ENCODE measurements at regions not wholly inside any gene's neighbourhood (a gene's known extent, or its start where the extent isn't known, plus 50 kb on each side); places are given as distances from the start of the nearest gene placed in this dataset.

DNA sequence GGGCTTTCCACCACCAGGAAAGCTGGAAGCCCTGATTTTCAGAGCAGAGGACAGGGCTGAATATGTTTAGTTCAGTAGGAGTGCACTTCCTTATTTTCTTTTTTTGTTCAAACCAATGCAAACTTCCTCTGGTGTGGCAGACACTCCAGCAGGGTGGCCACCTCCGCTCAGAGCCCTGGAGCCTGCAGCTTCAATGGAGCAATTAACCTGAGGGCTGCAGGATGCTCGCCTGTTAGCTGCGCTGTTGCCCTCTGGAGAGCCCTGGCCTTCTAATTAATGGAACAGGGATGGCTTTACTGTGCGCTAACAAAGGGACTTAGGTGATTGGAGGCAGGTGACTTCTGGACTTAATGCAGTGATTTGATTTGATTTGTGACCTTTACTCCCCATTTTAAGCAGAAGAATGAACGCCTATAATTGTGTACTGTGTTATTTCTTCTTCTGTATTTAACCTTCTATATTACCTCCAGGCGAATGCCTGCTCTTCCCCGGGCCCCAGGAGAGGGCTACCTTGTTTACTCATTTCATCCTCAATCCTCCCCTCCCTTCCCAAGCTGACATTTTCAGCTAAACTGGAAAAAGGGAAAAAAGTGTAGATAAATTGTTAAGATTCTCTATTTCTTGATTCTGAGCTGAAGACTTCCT is 123.0 kb upstream of the CTBP2 start:
- no peak for DNase-seq (ENCODE audit: low read depth)

DNA sequence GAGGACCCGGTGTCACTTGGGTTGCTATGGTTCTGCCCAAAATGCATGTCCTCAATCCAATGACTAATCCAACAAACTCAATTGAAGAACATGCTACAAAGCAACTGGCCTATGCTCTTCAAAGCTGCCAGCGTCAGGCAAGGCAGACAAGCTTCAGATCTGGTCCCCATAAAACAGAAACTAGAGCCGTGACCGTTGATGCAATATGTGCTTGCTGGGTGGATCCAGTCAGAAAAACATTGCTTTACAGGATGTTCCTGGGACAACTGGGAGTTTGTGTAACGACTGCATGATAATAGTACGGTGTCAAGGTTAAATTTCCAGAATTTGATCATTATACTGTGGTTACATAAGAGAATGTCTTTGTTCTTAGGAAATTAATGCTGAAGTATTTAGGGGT is 120.7 kb upstream of the CTBP2 start:
- no peak overlapping the region for H3K4me3 ChIP-seq (ENCODE audit: low read depth, low read length)
- TF ChIP-seq, protein P1, sequence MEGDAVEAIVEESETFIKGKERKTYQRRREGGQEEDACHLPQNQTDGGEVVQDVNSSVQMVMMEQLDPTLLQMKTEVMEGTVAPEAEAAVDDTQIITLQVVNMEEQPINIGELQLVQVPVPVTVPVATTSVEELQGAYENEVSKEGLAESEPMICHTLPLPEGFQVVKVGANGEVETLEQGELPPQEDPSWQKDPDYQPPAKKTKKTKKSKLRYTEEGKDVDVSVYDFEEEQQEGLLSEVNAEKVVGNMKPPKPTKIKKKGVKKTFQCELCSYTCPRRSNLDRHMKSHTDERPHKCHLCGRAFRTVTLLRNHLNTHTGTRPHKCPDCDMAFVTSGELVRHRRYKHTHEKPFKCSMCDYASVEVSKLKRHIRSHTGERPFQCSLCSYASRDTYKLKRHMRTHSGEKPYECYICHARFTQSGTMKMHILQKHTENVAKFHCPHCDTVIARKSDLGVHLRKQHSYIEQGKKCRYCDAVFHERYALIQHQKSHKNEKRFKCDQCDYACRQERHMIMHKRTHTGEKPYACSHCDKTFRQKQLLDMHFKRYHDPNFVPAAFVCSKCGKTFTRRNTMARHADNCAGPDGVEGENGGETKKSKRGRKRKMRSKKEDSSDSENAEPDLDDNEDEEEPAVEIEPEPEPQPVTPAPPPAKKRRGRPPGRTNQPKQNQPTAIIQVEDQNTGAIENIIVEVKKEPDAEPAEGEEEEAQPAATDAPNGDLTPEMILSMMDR (conservative IDR thresholded peaks at IDR 0.05; ENCODE audit: low read depth, low read length) = no peak
- no peak for DNase-seq (ENCODE audit: low read depth)

More for the DNA sequence above, 123.0 kb upstream of the CTBP2 start:
- H3K4me3 ChIP-seq (ENCODE audit: low read depth, low read length) = no peak overlapping the region
- TF ChIP-seq, protein P1 (conservative IDR thresholded peaks at IDR 0.05; ENCODE audit: low read depth, low read length) = no peak

DNA sequence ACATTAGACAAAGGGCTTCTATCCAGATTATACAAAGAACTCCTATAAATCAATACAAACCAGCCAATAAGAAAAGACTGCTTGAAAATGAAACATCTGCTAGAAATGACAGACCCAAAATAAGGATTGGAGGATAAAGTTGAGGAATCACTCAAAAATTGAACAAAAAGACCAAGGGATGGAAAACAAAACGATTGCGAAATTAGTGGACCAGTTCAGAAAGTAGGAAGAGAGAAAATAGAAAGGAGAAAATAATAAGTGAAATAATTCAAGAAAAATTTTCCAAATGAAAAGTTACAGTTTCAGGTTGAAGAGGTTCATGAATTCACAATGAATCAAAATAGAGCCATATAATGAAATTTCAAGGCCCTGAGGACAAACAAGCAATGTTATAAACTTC is 115.8 kb upstream of the CTBP2 start:
- TF ChIP-seq, protein P1 (conservative IDR thresholded peaks at IDR 0.05; ENCODE audit: low read depth, low read length) = no peak
- no peak for DNase-seq (ENCODE audit: low read depth)
- no peak overlapping the region for H3K4me3 ChIP-seq (ENCODE audit: low read depth, low read length)

DNA sequence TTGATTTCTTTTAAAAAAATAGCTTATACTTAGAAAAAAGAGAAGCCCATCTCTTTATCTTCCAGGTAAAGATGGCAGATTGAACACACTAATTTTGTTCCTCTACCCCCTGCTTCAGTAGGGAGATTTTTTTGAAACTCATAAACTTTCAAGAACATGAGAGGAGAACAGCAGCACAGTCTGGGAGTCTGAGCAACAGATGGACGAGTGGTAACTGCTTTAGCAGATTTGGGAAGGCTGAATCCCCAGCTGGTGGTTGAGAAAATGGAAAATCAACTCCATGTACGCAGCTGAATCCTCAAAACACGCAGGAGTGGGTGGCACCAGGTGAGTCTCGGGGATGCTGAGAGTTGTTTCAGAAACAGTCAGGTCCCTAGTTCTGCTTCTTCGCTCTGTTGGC is 114.6 kb upstream of the CTBP2 start:
- no peak overlapping the region for H3K4me3 ChIP-seq (ENCODE audit: low read depth, low read length)
- TF ChIP-seq, protein P1 (conservative IDR thresholded peaks at IDR 0.05; ENCODE audit: low read depth, low read length) = no peak
- DNase-seq (ENCODE audit: low read depth) = no peak

DNA sequence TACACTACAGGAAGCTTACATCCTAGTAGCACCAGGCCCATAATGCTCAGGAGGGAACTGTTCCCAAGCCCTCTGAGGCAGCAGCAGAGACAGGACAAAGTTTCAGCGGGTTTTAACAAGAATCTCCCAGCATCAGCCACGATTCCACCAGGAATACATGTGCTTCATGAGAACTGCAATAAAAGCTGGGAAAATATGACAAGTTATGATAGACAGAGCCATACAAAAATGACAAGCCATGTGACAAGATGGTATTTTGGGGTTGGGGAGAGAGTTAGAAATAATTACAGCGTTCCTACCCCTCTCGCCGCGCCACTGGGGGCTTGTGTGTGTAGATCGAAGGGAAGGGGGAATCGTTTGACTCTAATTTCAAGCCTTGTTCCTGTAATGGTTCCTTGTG is 112.7 kb upstream of the CTBP2 start:
- TF ChIP-seq, protein P1 (conservative IDR thresholded peaks at IDR 0.05; ENCODE audit: low read depth, low read length) = no peak
- no peak for DNase-seq (ENCODE audit: low read depth)
- H3K4me3 ChIP-seq (ENCODE audit: low read depth, low read length) = no peak overlapping the region

DNA sequence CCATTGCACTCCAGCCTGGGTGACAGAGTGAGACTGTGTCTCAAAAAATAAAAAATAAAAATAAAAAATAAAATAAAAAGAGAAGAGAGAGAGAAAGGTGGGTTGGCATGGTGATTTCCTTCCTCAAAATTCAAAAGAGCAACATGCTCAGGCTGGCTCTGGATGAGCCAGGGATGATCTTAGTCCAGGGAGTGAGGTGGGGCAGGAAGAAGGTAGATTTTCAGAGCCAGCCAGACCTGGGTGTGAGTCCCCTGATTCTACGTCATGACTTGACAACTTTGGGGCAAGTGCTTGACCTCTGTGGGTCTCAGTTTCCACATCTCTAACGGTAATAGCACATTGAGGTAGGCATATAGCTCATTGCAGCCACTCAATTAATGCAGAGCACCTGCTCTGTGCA is 109.4 kb upstream of the CTBP2 start:
- TF ChIP-seq, protein P1 (conservative IDR thresholded peaks at IDR 0.05; ENCODE audit: low read depth, low read length) = no peak
- no peak overlapping the region for H3K4me3 ChIP-seq (ENCODE audit: low read depth, low read length)
- no peak for DNase-seq (ENCODE audit: low read depth)

DNA sequence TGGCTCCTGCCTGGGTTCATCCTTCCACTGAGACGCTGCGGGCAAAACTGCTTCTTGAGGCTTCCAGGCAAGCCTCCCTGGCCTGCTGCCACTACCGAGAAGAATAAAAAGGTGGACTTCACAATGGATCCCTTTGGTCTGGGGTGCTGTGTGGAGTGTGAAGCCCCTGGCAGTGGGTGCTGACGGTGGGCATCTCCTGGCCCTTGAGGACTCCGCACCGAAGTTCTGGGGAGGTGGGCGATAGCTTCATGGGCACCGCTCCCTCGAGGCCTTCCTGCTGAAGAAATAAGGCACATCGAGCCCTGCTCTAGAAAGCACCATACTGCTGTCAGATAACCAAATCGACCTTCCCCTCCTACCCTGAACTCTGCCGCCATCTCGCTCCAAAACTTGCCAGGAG is 106.6 kb upstream of the CTBP2 start:
- DNase-seq (ENCODE audit: low read depth) = no peak
- TF ChIP-seq, protein P1 (conservative IDR thresholded peaks at IDR 0.05; ENCODE audit: low read depth, low read length) = no peak
- H3K4me3 ChIP-seq (ENCODE audit: low read depth, low read length) = no peak overlapping the region

All from choroid plexus epithelial cell (primary cell).